Liver (tissue), 7 donors: ENCODE measurements at regions not wholly inside any gene's neighbourhood (a gene's known extent, or its start where the extent isn't known, plus 50 kb on each side); places are given as distances from the start of the nearest gene placed in this dataset.
A peak's percentile ranks its signal among the peaks of the same experiment; 100 is the strongest.

Experiments used
- DNase-seq: peaks from one replicate; pipeline ENCODE4 v3.0.0-alpha.2; 2017; ENCODE audit warnings: low spot score
- H3K27ac ChIP-seq, 2 donors: one replicate each; pipeline ENCODE4 v1.7.0; 2013; ENCODE audit warnings: inconsistent platforms in 2 of 2, low read length in 2 of 2, control low read depth in 1 of 2, low read depth in 1 of 2, mild to moderate bottlenecking in 1 of 2
- H3K27me3 ChIP-seq, 4 donors: one replicate each; pipeline versions ENCODE4 v1.6.1 to v1.7.0; 2013; ENCODE audit warnings: low read length in 3 of 4, inconsistent platforms in 1 of 4, mild to moderate bottlenecking in 1 of 4, moderate library complexity in 1 of 4; ENCODE audit not compliant: control insufficient read depth in 4 of 4, insufficient read depth in 4 of 4
- H3K36me3 ChIP-seq, 4 donors: one replicate each; pipeline versions ENCODE4 v1.6.1 to v1.7.0; 2013; ENCODE audit warnings: low read length in 3 of 4, mild to moderate bottlenecking in 3 of 4, low read depth in 1 of 4, moderate library complexity in 1 of 4; ENCODE audit not compliant: control insufficient read depth in 4 of 4, insufficient read depth in 3 of 4
- H3K4me1 ChIP-seq, 4 donors: one replicate each; pipeline versions ENCODE4 v1.6.1 to v1.7.0; 2013; ENCODE audit warnings: low read length in 3 of 4, mild to moderate bottlenecking in 3 of 4, moderate library complexity in 1 of 4; ENCODE audit not compliant: control insufficient read depth in 4 of 4, insufficient read depth in 4 of 4
- H3K4me3 ChIP-seq, 3 donors: one replicate each; pipeline versions ENCODE4 v1.6.1 to v1.7.0; 2013; ENCODE audit warnings: low read length in 3 of 3, control low read depth in 1 of 3, low read depth in 1 of 3, mild to moderate bottlenecking in 1 of 3
- H3K9ac ChIP-seq, 2 donors: one replicate each; pipeline ENCODE4 v1.7.0; 2013; ENCODE audit warnings: low read length in 2 of 2, mild to moderate bottlenecking in 2 of 2, moderate library complexity in 2 of 2, control low read depth in 1 of 2, low read depth in 1 of 2
- H3K9me3 ChIP-seq, 4 donors: one replicate each; pipeline versions ENCODE4 v1.6.1 to v1.7.0; 2013; ENCODE audit warnings: low read length in 3 of 4; ENCODE audit not compliant: control insufficient read depth in 4 of 4
- ATF3 ChIP-seq: IDR thresholded peaks from 2 replicates; pipeline ENCODE4 v1.6.1; 2016; ENCODE audit warnings: antibody characterized with exemption
- EGR1 ChIP-seq, 2 donors: IDR thresholded peaks; 2 replicates each; pipeline ENCODE4 v1.6.1; 2016 to 2018; ENCODE audit warnings: antibody characterized with exemption in 2 of 2, low read depth in 2 of 2
- FOXA1 ChIP-seq: IDR thresholded peaks from 2 replicates; pipeline ENCODE4 v1.6.1; 2016; ENCODE audit warnings: antibody characterized with exemption
- FOXA2 ChIP-seq: IDR thresholded peaks from 2 replicates; pipeline ENCODE4 v1.6.1; 2016; ENCODE audit warnings: antibody characterized with exemption
- GABPA ChIP-seq, 2 donors: IDR thresholded peaks in 1 of 2; conservative IDR thresholded peaks in 1 of 2; 2 replicates each; pipeline ENCODE4 v1.6.1; 2016; ENCODE audit warnings: antibody characterized with exemption in 2 of 2, mild to moderate bottlenecking in 1 of 2, moderate library complexity in 1 of 2
- HNF4A ChIP-seq, 2 donors: conservative IDR thresholded peaks; 2 replicates each; pipeline ENCODE4 v1.6.1; 2016; ENCODE audit warnings: antibody characterized with exemption in 2 of 2, mild to moderate bottlenecking in 2 of 2
- HNF4G ChIP-seq: IDR thresholded peaks from 2 replicates; pipeline ENCODE4 v1.6.1; 2016; ENCODE audit warnings: antibody characterized with exemption
- JUND ChIP-seq, 2 donors: IDR thresholded peaks; 2 replicates each; pipeline ENCODE4 v1.6.1; 2016; ENCODE audit warnings: antibody characterized with exemption in 2 of 2
- MAX ChIP-seq: IDR thresholded peaks from 2 replicates; pipeline ENCODE4 v1.6.1; 2016; ENCODE audit warnings: antibody characterized with exemption
- NR2F2 ChIP-seq: IDR thresholded peaks from 2 replicates; pipeline ENCODE4 v1.6.1; 2016; ENCODE audit warnings: antibody characterized with exemption
- RAD21 ChIP-seq, 2 donors: IDR thresholded peaks; 2 replicates each; pipeline ENCODE4 v1.6.1; 2016; ENCODE audit warnings: antibody characterized with exemption in 2 of 2, mild to moderate bottlenecking in 2 of 2
- REST ChIP-seq: IDR thresholded peaks from 2 replicates; pipeline ENCODE4 v1.6.1; 2016; ENCODE audit warnings: antibody characterized with exemption, mild to moderate bottlenecking
- RXRA ChIP-seq, 2 donors: IDR thresholded peaks; 2 replicates each; pipeline ENCODE4 v1.6.1; 2017 to 2018; ENCODE audit warnings: antibody characterized with exemption in 2 of 2, mild to moderate bottlenecking in 1 of 2
- SP1 ChIP-seq: IDR thresholded peaks from 2 replicates; pipeline ENCODE4 v1.6.1; 2018; ENCODE audit warnings: antibody characterized with exemption, mild to moderate bottlenecking
- TAF1 ChIP-seq: conservative IDR thresholded peaks from 2 replicates; pipeline ENCODE4 v1.6.1; 2016; ENCODE audit warnings: antibody characterized with exemption, mild to moderate bottlenecking
- YY1 ChIP-seq: IDR thresholded peaks from 2 replicates; pipeline ENCODE4 v1.6.1; 2016; ENCODE audit warnings: antibody characterized with exemption, mild to moderate bottlenecking
- ZBTB33 ChIP-seq: IDR thresholded peaks from 2 replicates; pipeline ENCODE4 v1.6.1; 2016; ENCODE audit warnings: antibody characterized with exemption
- WGBS: extraction: QIAGEN DNeasy Blood & Tissue Kit; methylation state at CpG from one replicate; pipeline ENCODE4 v1.1.7; 2013; 5-methylcytosine and 5-hydroxymethylcytosine counted together
- donor health status: healthy.
- donor health status: healthy.
- donor health status: healthy.
- donor health status: healthy.

- Histone ChIP-seq H3K4me3 (no peak overlapping the region), H3K9me3 (no peaks in the 10 kb centered on the region), H3K36me3 (no peaks in the 10 kb centered on the region), H3K4me1 (peaks cover 0 to 5% (median 0%) of the 10 kb centered on the region in 4 donors), H3K9ac (no peak overlapping the region), H3K27me3 (no peaks in the 10 kb centered on the region), H3K27ac (peak overlapping the region in 1 of 2 donors; percentile 45)
- 69% methylated on average over 2 of the region's 2 CpGs for WGBS
- no peak for TF ChIP-seq ATF3
- no peak for TF ChIP-seq HNF4A (conservative IDR thresholded peaks at IDR 0.05)
- TF ChIP-seq NR2F2 = peak; percentile 42
- no peak for TF ChIP-seq GABPA (IDR thresholded peaks at IDR 0.05 in 1 of 2, conservative IDR thresholded peaks at IDR 0.05 in 1 of 2)
- no peak for TF ChIP-seq JUND (IDR thresholded peaks at IDR 0.05)
- DNase-seq = no peak
Measured at GRCh38 chr15:35705030-35705883, 159.3 kb upstream of the DPH6 start.

- DNase-seq = no peak
- no peak overlapping the region for H3K9ac ChIP-seq
- H3K4me3 ChIP-seq = no peak overlapping the region
- H3K27me3 ChIP-seq = no peaks in the 10 kb centered on the region
- 69% methylated on average over 4 of the region's 4 CpGs for WGBS
- peaks cover 0 to 5% (median 0%) of the 10 kb centered on the region in 4 donors for H3K4me1 ChIP-seq
- H3K27ac ChIP-seq = peak overlapping the region in 1 of 2 donors; percentile 47
- TF ChIP-seq RXRA (IDR thresholded peaks at IDR 0.05) (peak in 1 of 2 donors; percentile 26), NR2F2 (peak; percentile 57), ZBTB33 (no peak), HNF4A (conservative IDR thresholded peaks at IDR 0.05) (no peak), SP1 (peak; percentile 7), FOXA2 (no peak), TAF1 (no peak)
- no peaks in the 10 kb centered on the region for H3K36me3 ChIP-seq
- H3K9me3 ChIP-seq = no peaks in the 10 kb centered on the region
Measured at GRCh38 chr15:35705884-35706585, 160.1 kb upstream of the DPH6 start.

GRCh38 chr15:35712956-35713355, 167.0 kb upstream of the DPH6 start:
- TF ChIP-seq RAD21 (IDR thresholded peaks at IDR 0.05) (no peak), SP1 (no peak), TAF1 (no peak), ZBTB33 (no peak), EGR1 (IDR thresholded peaks at IDR 0.05; ENCODE audit: low read depth in 2 of 2) (no peak), FOXA2 (no peak), ATF3 (no peak), REST (no peak), JUND (IDR thresholded peaks at IDR 0.05) (no peak), RXRA (IDR thresholded peaks at IDR 0.05) (no peak), FOXA1 (no peak), YY1 (no peak), MAX (no peak), GABPA (IDR thresholded peaks at IDR 0.05 in 1 of 2, conservative IDR thresholded peaks at IDR 0.05 in 1 of 2) (no peak), HNF4G (no peak)
- H3K9me3 ChIP-seq = no peaks in the 10 kb centered on the region
- no peaks in the 10 kb centered on the region for H3K27me3 ChIP-seq
- H3K9ac ChIP-seq = no peak overlapping the region
- no peaks in the 10 kb centered on the region for H3K36me3 ChIP-seq
- H3K4me3 ChIP-seq = no peak overlapping the region
- H3K4me1 ChIP-seq = no peaks in the 10 kb centered on the region
- no peak overlapping the region for H3K27ac ChIP-seq
- DNase-seq = no peak
- 67% methylated on average over 2 of the region's 2 CpGs for WGBS
